HUES6 (cell line): ENCODE measurements at regions not wholly inside any gene's neighbourhood (a gene's known extent, or its start where the extent isn't known, plus 50 kb on each side); places are given as distances from the start of the nearest gene placed in this dataset.

Experiments used
- H3K27ac ChIP-seq: 2 replicates; pipeline ENCODE4 v1.7.0; 2013; ENCODE audit warnings: low read depth, mild to moderate bottlenecking, low read length, inconsistent platforms
- H3K27me3 ChIP-seq: 2 replicates; pipeline ENCODE4 v1.6.1; 2013; ENCODE audit warnings: low read length; ENCODE audit not compliant: control insufficient read depth, insufficient read depth
- H3K36me3 ChIP-seq: 2 replicates; pipeline ENCODE4 v1.6.1; 2013; ENCODE audit warnings: low read length; ENCODE audit not compliant: control insufficient read depth, insufficient read depth
- H3K4me1 ChIP-seq: 2 replicates; pipeline ENCODE4 v1.6.1; 2013; ENCODE audit warnings: low read length; ENCODE audit not compliant: control insufficient read depth, insufficient read depth
- H3K4me3 ChIP-seq: 2 replicates; pipeline ENCODE4 v1.5.1; 2013; ENCODE audit warnings: low read depth, low read length
- H3K9ac ChIP-seq: one replicate; pipeline ENCODE4 v1.6.1; 2013; ENCODE audit warnings: mild to moderate bottlenecking, low read length
- H3K9me3 ChIP-seq: 2 replicates; pipeline ENCODE4 v1.6.1; 2013; ENCODE audit warnings: low read depth, low read length; ENCODE audit not compliant: control insufficient read depth, insufficient read depth

GRCh38 chr22:48235744-48236143 is 1473.3 kb downstream of the TBC1D22A start:
- Histone ChIP-seq H3K4me3 (no peak overlapping the region), H3K9ac (no peak overlapping the region), H3K36me3 (no peaks in the 10 kb centered on the region), H3K4me1 (peaks cover 19% of the 10 kb centered on the region), H3K27ac (no peak overlapping the region), H3K9me3 (peaks cover 5% of the 10 kb centered on the region; the same call in 1 of the 2 replicates), H3K27me3 (no peaks in the 10 kb centered on the region)

- Histone ChIP-seq H3K36me3 (no peaks in the 10 kb centered on the region), H3K27me3 (no peaks in the 10 kb centered on the region), H3K4me1 (peaks cover 2% of the 10 kb centered on the region; the same call in 1 of the 2 replicates), H3K27ac (no peak overlapping the region), H3K9me3 (peaks cover 9% of the 10 kb centered on the region; the same call in 1 of the 2 replicates), H3K4me3 (no peak overlapping the region), H3K9ac (no peak overlapping the region)
Measured at GRCh38 chr22:48234011-48234410, 1471.6 kb downstream of the TBC1D22A start.

- Histone ChIP-seq H3K9ac (no peak overlapping the region), H3K4me1 (no peaks in the 10 kb centered on the region), H3K36me3 (no peaks in the 10 kb centered on the region), H3K9me3 (peaks cover 9% of the 10 kb centered on the region; the same call in 1 of the 2 replicates), H3K4me3 (no peak overlapping the region), H3K27ac (no peak overlapping the region), H3K27me3 (no peaks in the 10 kb centered on the region)
Measured at GRCh38 chr22:48233586-48233985, 1471.1 kb downstream of the TBC1D22A start.

GRCh38 chr22:48228468-48228867 is 1466.0 kb downstream of the TBC1D22A start:
- H3K27me3 ChIP-seq, result no peaks in the 10 kb centered on the region; the same call in 1 of the 2 replicates
- H3K4me1 ChIP-seq, result no peaks in the 10 kb centered on the region

GRCh38 chr22:48227341-48228018 is 1465.0 kb downstream of the TBC1D22A start:
- Histone ChIP-seq H3K4me1 (no peaks in the 10 kb centered on the region), H3K36me3 (no peaks in the 10 kb centered on the region), H3K27me3 (no peaks in the 10 kb centered on the region; the same call in 1 of the 2 replicates), H3K27ac (no peak overlapping the region), H3K9me3 (peaks cover 16% of the 10 kb centered on the region; the same call in 1 of the 2 replicates), H3K4me3 (no peak overlapping the region), H3K9ac (no peak overlapping the region)

More at GRCh38 chr22:48228468-48228867, 1466.0 kb downstream of the TBC1D22A start:
- Histone ChIP-seq H3K27ac (no peak overlapping the region), H3K36me3 (no peaks in the 10 kb centered on the region), H3K9me3 (peaks cover 12% of the 10 kb centered on the region; the same call in 1 of the 2 replicates), H3K4me3 (no peak overlapping the region), H3K9ac (no peak overlapping the region)

GRCh38 chr22:48226026-48227013 is 1463.9 kb downstream of the TBC1D22A start:
- Histone ChIP-seq H3K27me3 (no peaks in the 10 kb centered on the region; the same call in 1 of the 2 replicates), H3K4me1 (no peaks in the 10 kb centered on the region), H3K9me3 (peaks cover 11% of the 10 kb centered on the region; the same call in 1 of the 2 replicates), H3K36me3 (no peaks in the 10 kb centered on the region), H3K27ac (no peak overlapping the region), H3K4me3 (no peak overlapping the region), H3K9ac (no peak overlapping the region)

- H3K27ac ChIP-seq, result no peak overlapping the region
- no peak overlapping the region for H3K9ac ChIP-seq
- H3K4me3 ChIP-seq, result no peak overlapping the region
- H3K27me3 ChIP-seq, result no peaks in the 10 kb centered on the region; the same call in 1 of the 2 replicates
- no peaks in the 10 kb centered on the region for H3K36me3 ChIP-seq
- H3K9me3 ChIP-seq, result peaks cover 11% of the 10 kb centered on the region; the same call in 1 of the 2 replicates
- no peaks in the 10 kb centered on the region for H3K4me1 ChIP-seq
Measured at GRCh38 chr22:48224332-48224731, 1461.9 kb downstream of the TBC1D22A start.

GRCh38 chr22:48223488-48224190 is 1461.2 kb downstream of the TBC1D22A start:
- Histone ChIP-seq H3K4me1 (no peaks in the 10 kb centered on the region), H3K27ac (no peak overlapping the region), H3K9me3 (peaks cover 10% of the 10 kb centered on the region; the same call in 1 of the 2 replicates), H3K4me3 (no peak overlapping the region), H3K36me3 (no peaks in the 10 kb centered on the region), H3K9ac (no peak overlapping the region), H3K27me3 (no peaks in the 10 kb centered on the region; the same call in 1 of the 2 replicates)

- Histone ChIP-seq H3K9me3 (peaks cover 10% of the 10 kb centered on the region; the same call in 1 of the 2 replicates), H3K36me3 (no peaks in the 10 kb centered on the region), H3K4me3 (no peak overlapping the region), H3K4me1 (no peaks in the 10 kb centered on the region), H3K9ac (no peak overlapping the region), H3K27ac (no peak overlapping the region), H3K27me3 (no peaks in the 10 kb centered on the region; the same call in 1 of the 2 replicates)
Measured at GRCh38 chr22:48222742-48223487, 1460.5 kb downstream of the TBC1D22A start.

GRCh38 chr22:48218889-48219420 is 1456.5 kb downstream of the TBC1D22A start:
- no peaks in the 10 kb centered on the region for H3K4me1 ChIP-seq
- no peak overlapping the region for H3K27ac ChIP-seq
- no peak overlapping the region for H3K9ac ChIP-seq
- no peaks in the 10 kb centered on the region for H3K36me3 ChIP-seq
- peaks cover 7% of the 10 kb centered on the region; the same call in 1 of the 2 replicates for H3K9me3 ChIP-seq
- no peak overlapping the region for H3K4me3 ChIP-seq
- no peaks in the 10 kb centered on the region for H3K27me3 ChIP-seq
